Testis (tissue), 2 donors: ENCODE measurements at regions not wholly inside any gene's neighbourhood (a gene's known extent, or its start where the extent isn't known, plus 50 kb on each side); places are given as distances from the start of the nearest gene placed in this dataset.

Source experiments
- CTCF ChIP-seq, 3 experiments: fragments of 450-650 bp in 2 of 3; fragments of 200-600 bp in 1 of 3; sonication (generic) in 1 of 3; IDR thresholded peaks; one replicate each; pipeline ENCODE4 v1.5.1; 2016 to 2019; ENCODE audit warnings: antibody characterized with exemption in 3 of 3, mild to moderate bottlenecking in 2 of 3, moderate library complexity in 1 of 3
- POLR2A ChIP-seq: fragments of 450-650 bp; IDR thresholded peaks from one replicate; pipeline ENCODE4 v1.6.1; 2017; ENCODE audit warnings: antibody characterized with exemption, mild to moderate bottlenecking, moderate library complexity

- TF ChIP-seq CTCF (IDR thresholded peaks at IDR 0.05) (no peak), POLR2A (no peak)
These were observed 175.3 kb upstream of the GLI2 start for GRCh38 chr2:120560330-120560729.
